HPDE6-E6E7 (cell line): ENCODE measurements at regions not wholly inside any gene's neighbourhood (a gene's known extent, or its start where the extent isn't known, plus 50 kb on each side); places are given as distances from the start of the nearest gene placed in this dataset.

ENCODE experiments used
- DNase-seq: peaks from one replicate; pipeline ENCODE4 v3.0.0; 2011; ENCODE audit warnings: missing footprints; ENCODE audit errors: extremely low spot score

DNA sequence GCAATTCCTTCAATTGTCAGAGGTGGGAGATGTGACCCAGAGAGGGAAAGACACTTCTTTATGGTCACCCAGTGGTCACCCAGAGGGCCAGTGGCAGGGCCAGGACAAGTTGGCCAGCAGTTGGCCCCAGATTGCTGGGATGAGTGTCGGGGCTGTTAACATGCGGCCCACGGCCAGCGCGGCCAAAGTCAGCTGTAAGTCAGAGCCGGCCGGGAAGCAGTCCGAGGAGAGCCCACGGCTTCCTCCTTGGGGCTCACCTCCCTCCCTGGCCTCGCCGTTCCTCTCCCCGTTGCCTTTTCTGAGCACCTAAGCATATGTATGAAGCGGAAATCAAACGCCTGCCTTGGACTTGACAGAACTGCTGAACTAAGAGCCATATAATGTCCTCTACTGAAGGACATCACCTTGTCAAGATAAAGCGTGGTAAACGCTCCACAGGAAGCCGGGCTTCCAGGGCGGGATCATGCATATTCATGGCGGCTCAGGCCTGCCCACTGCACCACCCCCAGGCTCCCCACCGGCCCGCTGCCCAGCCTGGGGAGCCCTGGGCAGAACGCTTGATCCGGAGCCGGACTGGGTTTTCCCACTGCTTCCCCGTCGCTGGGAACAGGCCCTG lies 245.4 kb upstream of the POU3F1 start:
- DNase-seq = no peak

DNA sequence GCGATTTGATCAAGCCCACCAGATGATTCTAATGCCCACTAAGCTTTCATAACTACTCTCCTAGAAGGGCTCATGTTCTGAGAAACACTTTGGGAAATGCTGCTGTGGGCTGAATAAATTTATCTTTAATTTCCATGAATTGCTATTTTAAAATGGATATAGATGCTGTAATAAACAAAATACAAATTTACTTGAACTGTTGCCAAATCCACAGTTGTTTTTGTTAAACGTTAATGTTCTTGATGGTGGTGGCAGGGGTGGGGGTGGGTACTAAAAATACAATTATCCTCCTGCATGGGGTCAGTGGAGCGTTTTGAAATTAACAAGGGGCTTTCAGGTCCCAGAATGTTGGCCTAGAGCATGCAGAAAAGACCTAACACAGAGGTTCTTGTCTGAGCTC lies 244.7 kb upstream of the POU3F1 start:
- DNase-seq = no peak

DNA sequence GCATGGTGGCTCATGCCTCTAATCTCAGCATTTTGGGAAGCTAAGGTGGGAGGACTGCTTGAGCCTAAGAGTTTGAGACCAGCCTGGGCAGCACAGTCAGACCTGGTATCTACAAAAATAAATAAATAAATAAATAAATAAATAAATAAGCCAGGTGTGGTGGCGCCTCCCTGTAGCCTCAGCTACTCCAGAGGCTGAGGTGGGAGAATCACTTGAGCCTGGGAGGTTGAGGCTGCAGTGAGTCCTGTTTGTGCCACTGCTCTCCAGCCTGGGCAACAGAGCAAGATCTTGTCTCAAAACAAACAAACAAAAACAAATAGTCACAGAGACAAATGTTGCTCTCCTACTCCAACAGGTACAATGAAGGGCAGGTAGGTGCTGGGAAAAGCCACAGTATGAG lies 242.4 kb upstream of the POU3F1 start:
- no peak for DNase-seq

DNA sequence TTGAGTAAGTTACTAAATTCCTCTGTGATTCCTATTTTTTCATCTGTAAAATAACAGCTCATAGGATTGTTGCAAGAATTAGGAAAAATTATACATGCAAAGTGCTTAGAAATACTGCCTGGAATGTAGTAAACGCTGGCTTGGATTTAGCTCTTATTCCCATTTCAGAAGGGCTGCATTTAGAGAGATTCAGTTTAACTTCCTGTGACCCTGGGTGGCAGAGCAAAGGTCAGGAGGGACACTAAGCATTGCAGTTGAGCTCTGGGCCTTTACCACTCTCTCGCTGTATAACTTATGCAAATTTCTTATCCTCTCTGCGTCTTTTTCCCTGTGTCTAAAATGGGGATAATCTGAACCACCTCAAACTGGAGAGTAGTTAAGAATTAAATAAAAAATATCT lies 241.0 kb upstream of the POU3F1 start:
- DNase-seq = no peak

DNA sequence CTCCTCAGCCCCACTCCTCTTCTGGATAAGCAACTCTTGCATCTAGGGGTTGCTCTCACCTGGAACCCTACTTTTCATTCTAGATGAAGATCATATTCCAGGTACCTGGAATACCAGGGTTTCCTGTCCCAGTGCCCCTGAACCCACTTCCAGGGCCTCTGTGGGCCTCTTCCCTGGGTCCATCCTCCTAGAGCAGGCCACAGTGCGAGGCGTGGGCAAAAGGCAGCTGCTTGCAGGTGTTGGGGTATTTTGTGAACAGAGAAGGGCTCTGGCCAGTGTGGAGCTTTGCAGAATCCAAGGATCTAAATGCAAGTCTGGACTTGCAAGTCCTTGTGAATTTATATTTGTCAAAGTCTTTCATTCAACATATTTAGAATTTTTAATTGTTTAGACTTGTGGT lies 240.4 kb upstream of the POU3F1 start:
- DNase-seq = no peak

DNA sequence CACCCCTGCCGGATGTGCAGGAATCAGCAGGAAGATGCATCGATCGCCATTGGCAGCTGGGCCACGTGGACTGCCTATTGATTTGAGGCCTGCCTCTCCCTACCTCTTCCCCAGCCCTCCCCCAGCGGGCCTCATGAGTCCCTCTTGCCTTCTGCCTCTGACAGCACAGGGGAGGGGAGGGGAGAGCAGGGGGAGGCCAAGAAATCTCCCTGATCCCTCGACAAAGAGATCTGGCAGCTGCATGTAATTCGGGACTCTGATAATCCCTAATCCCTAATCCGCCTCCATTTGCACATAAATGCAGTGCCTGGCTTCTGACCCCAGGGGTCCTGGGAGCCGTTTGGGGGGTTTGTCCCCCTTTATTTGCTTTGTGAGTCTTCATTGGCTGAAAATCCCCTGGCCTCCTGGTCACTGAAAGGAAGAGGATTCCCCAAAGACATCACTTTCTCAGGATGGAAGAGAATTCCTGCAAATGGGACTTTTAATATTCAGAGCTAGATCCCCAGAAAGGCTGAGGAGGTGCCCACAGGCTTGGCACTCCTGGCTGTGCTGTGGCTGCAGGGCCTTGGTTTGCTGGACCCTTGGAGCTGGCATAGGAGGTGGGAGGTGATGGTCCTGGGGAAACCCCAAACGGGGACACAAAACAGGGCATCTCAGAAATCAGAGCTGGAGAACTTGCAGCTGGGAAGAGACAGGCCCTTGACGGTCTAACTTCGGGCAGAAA lies 239.4 kb upstream of the POU3F1 start:
- no peak for DNase-seq

DNA sequence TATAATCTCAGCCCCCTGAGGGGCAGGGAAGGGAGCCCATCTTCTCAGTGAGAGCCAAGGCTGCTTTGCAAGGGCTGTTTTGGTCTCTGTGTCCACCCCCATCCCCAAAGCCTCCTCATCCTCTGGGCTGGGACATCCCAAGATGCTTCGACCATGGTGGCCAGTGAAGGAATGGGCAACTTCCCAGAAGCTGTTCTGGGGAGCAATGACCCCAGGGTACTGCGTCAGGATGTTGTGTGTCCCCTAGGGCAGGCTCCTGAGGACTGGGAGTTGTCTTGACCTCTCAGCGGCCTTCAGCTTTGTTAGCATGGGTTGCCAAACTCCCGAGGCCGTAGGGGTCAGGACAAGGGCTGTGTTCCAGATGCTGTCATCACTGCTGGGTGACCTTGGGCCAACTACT lies 238.4 kb upstream of the POU3F1 start:
- no peak for DNase-seq

DNA sequence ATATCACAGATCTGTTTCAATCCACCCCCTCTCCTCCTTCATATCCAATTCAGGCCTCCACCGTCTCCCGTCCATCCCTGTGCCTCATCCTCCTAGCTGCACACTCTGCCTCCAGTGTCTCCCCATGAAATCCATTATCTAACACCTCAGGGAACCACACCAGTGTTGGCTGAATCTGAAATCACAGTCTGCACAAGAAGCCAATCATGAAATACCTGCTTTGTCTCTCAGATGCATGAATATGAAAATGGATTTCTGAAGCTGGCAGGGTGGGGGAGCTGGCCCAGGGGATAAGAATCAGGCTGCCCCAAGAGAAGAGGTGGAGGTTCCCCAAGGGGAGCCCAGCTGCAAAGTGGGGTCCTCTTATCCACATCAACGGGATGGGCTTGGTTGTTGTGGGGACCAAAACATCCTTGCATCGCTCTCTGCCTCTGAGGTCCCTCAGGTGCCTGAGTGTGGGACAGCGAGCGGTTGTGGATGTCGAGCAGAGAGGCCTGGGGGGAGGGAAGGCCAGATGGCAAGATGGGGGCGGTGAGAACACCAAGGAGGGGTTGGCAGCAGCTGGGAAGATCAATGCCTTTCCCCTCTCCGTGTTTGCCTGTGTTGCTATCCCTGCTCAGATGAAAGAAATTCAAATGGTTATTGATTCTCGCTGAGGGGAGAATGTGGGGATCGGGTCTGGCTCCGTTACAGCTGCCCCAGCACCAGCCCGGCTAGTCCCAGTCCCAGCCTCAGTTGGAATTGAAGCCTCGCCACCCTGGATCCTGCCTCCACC lies 237.3 kb upstream of the POU3F1 start:
- no peak for DNase-seq

DNA sequence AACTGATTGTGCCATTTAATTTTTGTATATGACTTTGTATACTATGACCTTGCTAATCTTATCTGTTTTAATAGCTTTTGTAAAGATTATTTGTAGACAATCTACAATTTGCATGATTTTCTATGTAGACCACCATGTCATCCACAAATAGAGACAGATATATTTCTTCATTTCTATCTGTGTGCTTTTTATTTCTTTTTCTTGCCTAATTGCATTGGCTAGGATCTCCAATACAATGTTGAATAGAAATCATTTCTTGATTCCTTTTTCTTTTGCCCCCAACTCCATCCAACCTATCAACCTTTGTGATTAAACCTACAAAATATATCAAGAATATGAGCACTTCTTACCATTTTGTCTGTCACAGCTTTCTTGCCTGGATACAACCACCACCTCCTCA lies 232.6 kb upstream of the POU3F1 start:
- no peak for DNase-seq

DNA sequence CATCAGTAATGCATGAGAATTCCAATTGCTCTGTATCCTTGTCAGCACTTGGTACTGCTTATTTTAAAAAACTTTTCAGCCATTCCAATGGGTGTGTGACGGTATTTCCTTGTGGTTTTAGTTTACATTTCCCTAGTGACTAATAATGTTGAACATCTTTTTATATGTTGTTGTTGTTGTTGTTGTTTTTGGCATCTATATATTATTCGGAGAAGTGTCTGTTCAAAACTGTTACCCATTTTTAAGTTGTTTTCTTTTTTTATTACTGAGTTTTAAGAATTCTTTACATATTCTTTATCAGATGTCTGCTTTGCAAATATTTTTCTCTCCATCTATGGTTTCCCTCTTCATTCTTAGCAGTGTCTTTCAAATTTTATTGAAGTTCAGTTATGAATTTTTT lies 231.1 kb upstream of the POU3F1 start:
- no peak for DNase-seq

DNA sequence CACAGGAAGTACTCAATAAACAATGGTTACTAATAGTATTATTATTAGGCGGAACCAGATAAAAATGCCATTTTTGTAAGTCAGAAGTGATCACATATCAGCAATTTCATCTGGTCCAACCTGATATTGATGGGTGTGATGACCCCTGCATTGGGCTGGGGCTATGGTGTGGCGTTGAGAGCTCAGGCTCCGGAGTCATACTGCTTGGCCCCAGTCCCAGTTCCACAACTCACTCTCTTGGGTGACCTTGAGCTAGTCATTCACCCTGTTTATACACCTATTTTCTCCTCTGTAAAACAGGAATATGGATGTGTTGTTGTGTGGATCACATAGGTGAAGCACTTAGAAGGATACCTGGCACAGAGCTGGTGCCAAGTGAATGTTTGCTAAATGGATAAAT lies 229.4 kb upstream of the POU3F1 start:
- DNase-seq = no peak

DNA sequence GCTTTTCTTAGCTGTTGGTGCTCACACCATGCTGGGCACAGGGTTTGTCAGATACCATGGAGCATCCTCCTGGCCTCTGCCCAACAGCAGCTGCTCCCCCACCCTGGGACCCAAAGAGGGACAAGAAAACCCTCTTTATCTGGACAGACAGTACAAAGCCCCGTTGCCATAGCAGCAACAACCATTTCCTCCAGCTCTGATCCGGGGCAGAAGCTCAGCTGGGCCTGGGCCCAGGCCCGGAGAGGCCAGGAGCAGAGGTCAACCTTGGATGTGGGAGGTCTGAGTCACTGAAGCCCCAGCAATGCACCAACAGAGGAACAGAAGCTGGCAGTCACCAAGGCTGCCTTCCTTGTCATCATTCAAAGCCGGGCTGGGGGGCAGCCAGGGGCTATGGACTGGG lies 228.4 kb upstream of the POU3F1 start:
- no peak for DNase-seq

DNA sequence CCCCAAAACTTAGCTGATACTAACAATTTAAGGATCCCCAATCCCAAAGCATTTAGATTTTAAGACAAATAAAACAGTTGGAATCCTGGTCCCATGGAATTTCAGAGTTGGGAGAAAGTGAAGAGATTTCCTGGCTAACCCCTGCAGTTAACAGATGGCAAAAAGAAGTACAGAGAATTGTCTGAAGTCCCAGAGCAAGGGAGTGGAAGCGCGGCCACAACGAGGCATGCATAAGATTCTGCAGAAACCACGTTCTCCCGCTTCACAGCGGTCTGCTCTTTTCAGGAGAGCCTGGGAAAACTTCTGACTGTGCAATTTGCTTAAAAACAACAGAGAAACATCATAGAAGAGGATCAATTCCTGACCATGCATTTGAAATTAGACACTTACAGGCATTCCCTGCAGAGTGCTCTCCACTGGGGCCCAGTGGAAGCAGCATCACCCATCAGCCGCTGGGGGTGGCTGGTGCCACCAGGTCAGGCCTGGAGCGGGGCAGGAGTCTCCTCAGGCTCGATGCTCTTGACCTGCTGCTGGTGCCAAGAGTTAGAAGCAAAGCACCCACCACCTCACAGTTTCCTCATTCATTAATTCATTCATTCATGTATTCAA lies 226.7 kb upstream of the POU3F1 start:
- no peak for DNase-seq

DNA sequence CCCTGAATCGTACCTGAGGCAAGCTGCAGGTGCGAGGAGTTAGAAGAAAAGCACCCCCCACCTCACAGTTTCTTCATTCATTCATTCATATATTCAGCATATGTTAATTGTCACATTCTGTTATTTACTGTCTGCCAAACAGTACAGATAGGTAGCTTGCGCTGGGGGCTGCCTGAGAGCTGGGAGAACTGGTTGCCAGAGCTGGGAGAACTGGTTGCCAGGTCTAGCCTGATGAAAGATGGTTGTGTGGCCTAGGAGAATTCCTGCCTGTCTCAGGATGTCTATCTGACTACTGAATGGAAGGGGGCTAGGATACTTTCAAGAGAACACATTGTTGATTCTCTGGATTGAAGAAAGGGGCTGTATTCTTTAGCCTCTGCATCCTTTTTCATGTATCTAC lies 225.9 kb upstream of the POU3F1 start:
- DNase-seq = no peak

DNA sequence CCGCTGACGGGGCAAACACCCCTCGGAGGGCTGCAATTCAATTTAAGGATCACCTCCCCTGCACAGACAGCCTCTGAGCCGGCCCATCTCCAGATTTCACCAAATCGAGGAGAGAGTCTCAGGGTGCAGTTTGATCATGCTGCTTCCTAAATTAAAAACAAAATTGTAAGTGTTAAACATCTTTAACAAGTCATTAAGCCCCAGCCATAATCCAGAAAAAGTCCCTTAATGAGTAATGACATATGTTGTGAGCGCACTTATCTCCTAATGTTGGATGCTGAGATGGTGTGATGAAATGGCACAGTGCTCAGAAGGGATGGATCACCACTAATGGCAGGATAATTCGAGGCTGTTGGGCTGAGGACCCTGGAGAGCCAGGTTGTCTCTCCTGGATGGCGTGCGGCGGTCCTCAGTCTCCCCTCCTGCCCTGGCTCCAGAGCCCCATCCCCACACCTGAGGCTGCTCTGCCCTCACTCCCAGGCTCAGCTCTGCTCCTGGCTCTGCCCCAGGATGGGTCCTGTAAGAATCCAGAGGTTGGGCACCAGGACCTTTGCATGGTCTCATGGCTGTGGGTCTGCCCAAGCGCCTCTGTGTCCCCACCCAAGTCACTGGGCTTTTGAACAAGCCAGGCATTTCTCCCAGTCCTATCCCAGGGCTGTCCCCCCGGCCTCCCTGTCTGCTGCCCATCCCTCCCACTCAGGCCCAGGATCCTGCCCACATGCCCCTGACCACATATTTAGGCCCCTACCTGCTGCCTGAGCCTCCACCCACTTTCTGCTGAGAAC lies 224.4 kb upstream of the POU3F1 start:
- no peak for DNase-seq

DNA sequence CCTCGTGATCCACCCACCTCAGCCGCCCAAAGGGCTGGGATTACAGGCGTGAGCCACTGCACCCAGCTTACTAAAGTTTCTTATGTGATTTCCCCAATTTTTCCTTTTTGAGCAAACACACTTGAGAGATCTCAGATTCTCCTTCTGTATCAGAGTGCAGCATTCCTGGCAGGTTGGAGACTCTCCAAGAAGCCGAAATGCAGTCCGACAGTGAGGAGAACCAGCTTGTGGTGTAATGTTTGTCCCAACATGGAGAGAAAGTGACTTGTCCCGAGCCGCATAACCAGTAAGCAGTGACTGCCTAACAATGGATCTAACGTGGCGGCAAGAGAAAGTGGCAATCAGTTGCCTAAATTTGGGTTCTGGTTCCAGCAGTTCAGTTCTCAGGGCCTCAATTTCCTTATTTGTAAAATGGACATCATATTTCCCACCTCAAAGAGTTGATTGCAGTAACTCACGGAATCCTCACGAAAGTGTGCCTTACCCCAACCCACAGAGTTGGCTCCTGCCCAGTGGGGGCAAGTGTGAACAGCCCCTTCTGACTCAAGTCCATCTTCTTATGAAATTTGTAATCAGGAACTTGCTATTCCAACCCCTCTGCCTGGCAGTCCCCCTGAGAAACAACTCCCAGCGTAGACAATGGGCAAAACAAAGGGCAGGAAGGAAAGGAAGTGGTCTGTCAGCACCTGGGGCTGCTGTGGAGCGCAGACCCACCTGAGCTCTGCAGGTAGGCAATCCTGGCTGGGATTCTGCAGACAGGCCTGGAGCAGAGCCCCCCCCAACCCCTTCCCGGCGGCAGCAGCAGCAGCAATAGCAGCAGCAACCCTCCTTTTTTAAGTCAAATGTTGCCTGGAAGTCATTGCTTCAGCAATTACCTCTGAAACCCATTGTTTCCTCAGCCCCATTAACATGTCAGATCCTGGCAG lies 223.6 kb upstream of the POU3F1 start:
- DNase-seq = no peak

DNA sequence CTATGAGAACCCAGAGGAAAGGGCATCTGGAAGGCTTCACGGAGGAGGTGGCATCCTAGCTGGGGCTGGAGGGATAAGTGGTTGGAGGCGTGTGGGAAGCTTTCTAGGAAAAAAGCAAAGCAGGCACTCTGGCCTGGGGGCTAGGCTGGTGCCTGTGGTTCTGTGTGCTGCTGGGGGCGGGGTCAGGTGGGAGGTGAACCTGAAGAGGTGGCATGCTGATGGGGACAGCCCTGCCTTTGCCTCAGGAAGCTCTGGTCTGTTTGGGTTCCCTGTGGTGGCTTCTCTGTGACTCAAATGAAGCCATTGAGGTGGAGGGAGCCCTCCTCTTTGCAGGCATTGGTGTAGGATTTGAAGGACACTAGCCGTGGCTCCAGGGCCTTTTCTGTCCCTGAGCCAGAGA lies 221.6 kb upstream of the POU3F1 start:
- no peak for DNase-seq

DNA sequence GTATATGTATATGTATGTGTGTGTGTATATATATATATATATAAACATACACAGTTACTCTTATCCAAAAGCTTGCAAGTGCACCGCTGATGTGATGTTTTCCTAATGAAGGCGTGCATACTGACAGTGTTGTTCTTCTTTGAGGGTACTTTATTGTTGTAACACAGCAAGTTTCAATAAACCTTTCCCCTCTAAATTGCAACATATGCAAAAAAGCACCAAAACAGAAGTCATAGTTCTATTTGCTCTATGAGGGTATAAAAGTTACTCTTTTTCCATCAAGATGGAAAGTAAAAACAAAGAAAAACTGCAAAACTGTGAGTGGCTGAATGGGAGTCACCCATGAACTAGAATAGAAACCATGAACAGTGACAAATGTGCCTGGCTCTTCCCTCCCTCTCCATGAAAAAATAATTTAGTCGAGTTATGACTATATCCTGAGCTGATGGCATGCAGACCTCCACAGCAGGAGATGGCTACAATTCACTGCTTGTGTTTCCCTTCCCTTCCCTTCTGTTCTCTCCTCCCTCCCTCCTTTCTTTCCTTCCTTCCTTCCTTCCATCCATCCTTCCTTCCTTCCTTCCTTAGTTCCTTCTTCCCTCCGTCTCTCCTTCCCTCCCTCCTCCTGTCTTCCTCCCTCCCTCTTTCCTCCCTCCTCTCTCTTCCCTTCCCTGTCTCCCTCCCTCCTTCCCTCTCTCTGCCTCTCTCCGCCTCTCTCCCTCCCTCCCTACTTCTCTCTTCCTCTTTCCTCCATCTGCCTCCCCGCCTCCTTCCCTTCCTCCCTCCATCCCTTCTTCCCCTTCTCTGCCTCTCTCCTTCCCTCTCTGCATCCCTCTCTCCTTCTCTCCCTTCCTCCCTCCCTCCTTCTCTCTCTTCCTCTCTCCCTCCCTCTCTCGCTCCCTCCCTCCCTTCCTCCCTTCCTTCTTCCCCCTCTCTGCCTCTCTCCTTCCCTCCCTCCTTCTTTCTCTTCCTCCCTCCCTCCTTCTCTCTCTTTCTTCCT lies 220.7 kb upstream of the POU3F1 start:
- no peak for DNase-seq

DNA sequence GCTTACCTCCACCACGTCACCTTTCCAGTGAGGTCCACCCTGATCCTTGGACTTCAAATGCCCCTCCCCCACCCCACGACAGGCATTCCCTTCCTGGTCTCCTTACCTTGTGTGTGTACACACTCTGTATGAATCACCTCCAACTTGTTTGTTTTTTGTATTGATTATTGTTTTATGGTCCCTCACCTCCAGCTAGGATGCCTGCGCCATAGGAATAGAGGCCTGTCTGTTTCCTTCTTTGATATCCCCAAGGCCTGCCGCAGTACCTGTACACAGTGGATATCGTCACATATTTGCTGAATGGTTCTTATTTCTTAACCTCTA lies 219.6 kb upstream of the POU3F1 start:
- no peak for DNase-seq
